ENCODE measurements at regions not wholly inside any gene's neighbourhood (a gene's known extent, or its start where the extent isn't known, plus 50 kb on each side); places are given as distances from the start of the nearest gene placed in this dataset.
"Not testable (repeated sequence)": the region's sequence is repeated elsewhere in the genome, so short reads cannot be mapped to it uniquely, and the experiment has no call there.

GRCh38 chr5:153935151-153935550 lies 103.6 kb downstream of the FAM114A2 start:
- H3K9me3 ChIP-seq (replicated peaks; ENCODE audit: control insufficient read depth, insufficient read depth, low read depth, low read length); ATAC-seq; H2AFZ ChIP-seq (ENCODE audit: low read depth, low read length); in situ Hi-C loops (cut with MboI); H3K4me3 ChIP-seq; intact Hi-C loops (cut with micrococcal nuclease); H3K9ac ChIP-seq (ENCODE audit: insufficient read depth in 1 of 2, low read depth in 2 of 2, low read length in 2 of 2); FAIRE-seq; DNase-seq (ENCODE audit: extremely low read depth in 1 of 4, low spot score in 3 of 4); CTCF ChIA-PET (ENCODE audit: low intra/inter-chr PET ratio); POLR2A ChIA-PET; H3K79me2 ChIP-seq (ENCODE audit: control insufficient read depth, insufficient read depth, low read length); H3K27ac ChIP-seq (ENCODE audit: extremely low read depth, low read depth, low read length); H3K4me2 ChIP-seq (ENCODE audit: insufficient read depth, low read length); H4K20me1 ChIP-seq (replicated peaks; ENCODE audit: control insufficient read depth, insufficient read depth, low read length); BruUV-seq (replicated peaks); H3K27me3 ChIP-seq (ENCODE audit: control insufficient read depth in 2 of 2, insufficient read depth in 2 of 2, low read length in 2 of 2); H3K9me1 ChIP-seq (ENCODE audit: control insufficient read depth, insufficient read depth, low read length); H3K36me3 ChIP-seq (ENCODE audit: control insufficient read depth, insufficient read depth, low read length); H3K4me1 ChIP-seq (replicated peaks in 1 of 2; ENCODE audit: control insufficient read depth in 2 of 2, insufficient read depth in 2 of 2, low read length in 2 of 2): not testable (repeated sequence)
- 5% methylated on average over 2 of the region's 2 CpGs for WGBS (ENCODE audit: insufficient coverage, low coverage, missing lambda C conversion rate)
- peak; percentile 96 for TF ChIP-seq ZNF707 (CRISPR knock-in tag; conservative IDR thresholded peaks at IDR 0.05)

GRCh38 chr5:153926201-153926600 lies 112.5 kb downstream of the FAM114A2 start:
- Histone ChIP-seq H3K79me2 (ENCODE audit: control insufficient read depth, insufficient read depth, low read length) (no peaks in the 10 kb centered on the region), H3K27ac (ENCODE audit: extremely low read depth, low read depth, low read length) (no peak overlapping the region), H3K4me1 (replicated peaks in 1 of 2; ENCODE audit: control insufficient read depth in 2 of 2, insufficient read depth in 2 of 2, low read length in 2 of 2) (no peaks in the 10 kb centered on the region), H3K9ac (ENCODE audit: insufficient read depth in 1 of 2, low read depth in 2 of 2, low read length in 2 of 2) (no peak overlapping the region), H3K9me3 (replicated peaks; ENCODE audit: control insufficient read depth, insufficient read depth, low read depth, low read length) (no peaks in the 10 kb centered on the region), H3K36me3 (ENCODE audit: control insufficient read depth, insufficient read depth, low read length) (no peaks in the 10 kb centered on the region), H3K27me3 (ENCODE audit: control insufficient read depth in 2 of 2, insufficient read depth in 2 of 2, low read length in 2 of 2) (no peaks in the 10 kb centered on the region; a peak in 1 of 5 replicates), H3K9me1 (ENCODE audit: control insufficient read depth, insufficient read depth, low read length) (no peaks in the 10 kb centered on the region), H3K4me2 (ENCODE audit: insufficient read depth, low read length) (no peak overlapping the region), H2AFZ (ENCODE audit: low read depth, low read length) (no peak overlapping the region), H4K20me1 (replicated peaks; ENCODE audit: control insufficient read depth, insufficient read depth, low read length) (no peaks in the 10 kb centered on the region), H3K4me3 (no peak overlapping the region)
- intact Hi-C loops (cut with micrococcal nuclease) (no loop called here), in situ Hi-C loops (cut with MboI) (no loop called here)
- ChIA-PET POLR2A (no interaction called here), CTCF (ENCODE audit: low intra/inter-chr PET ratio) (no interaction called here)
- no TSS peak for BruUV-seq (replicated peaks)
- ATAC-seq (no peak), DNase-seq (ENCODE audit: extremely low read depth in 1 of 4, low spot score in 3 of 4) (no peak), FAIRE-seq (no peak)
- TF ChIP-seq NUFIP1 (IDR thresholded peaks at IDR 0.05; ENCODE audit: partially characterized antibody) (no peak), HEY1 (CRISPR knock-in tag; IDR thresholded peaks at IDR 0.05; ENCODE audit: borderline replicate concordance) (no peak), PML (IDR thresholded peaks at IDR 0.05; ENCODE audit: low read length) (no peak), ZBTB8A (IDR thresholded peaks at IDR 0.05; ENCODE audit: partially characterized antibody) (no peak), TEAD4 (IDR thresholded peaks at IDR 0.05; ENCODE audit: low read length) (no peak), TEAD4 (CRISPR knock-in tag; IDR thresholded peaks at IDR 0.05; ENCODE audit: borderline replicate concordance) (no peak), YY1 (IDR thresholded peaks at IDR 0.05; ENCODE audit: borderline replicate concordance in 1 of 3, control insufficient read depth in 1 of 3, extremely low read depth in 1 of 3, insufficient read depth in 3 of 3, insufficient read length in 1 of 3, insufficient replicate concordance in 2 of 3, low read depth in 1 of 3, low read length in 2 of 3) (no peak), ZNF263 (CRISPR knock-in tag; IDR thresholded peaks at IDR 0.05; ENCODE audit: borderline replicate concordance) (no peak), PURB (CRISPR knock-in tag; IDR thresholded peaks at IDR 0.05; ENCODE audit: low read depth) (no peak), TRIM25 (IDR thresholded peaks at IDR 0.05; ENCODE audit: borderline replicate concordance) (no peak), ZNF274 (IDR thresholded peaks at IDR 0.05; ENCODE audit: borderline replicate concordance, low read depth, low read length) (no peak), SMARCB1 (IDR thresholded peaks at IDR 0.05; ENCODE audit: insufficient read length, low read depth) (no peak), TGIF2 (CRISPR knock-in tag; IDR thresholded peaks at IDR 0.05) (no peak), ETV6 (IDR thresholded peaks at IDR 0.05; ENCODE audit: borderline replicate concordance in 1 of 2, low read depth in 2 of 2, low read length in 1 of 2) (no peak), ETV6 (CRISPR knock-in tag; IDR thresholded peaks at IDR 0.05; ENCODE audit: borderline replicate concordance) (no peak), ZNF124 (CRISPR knock-in tag; IDR thresholded peaks at IDR 0.05) (no peak)

Data from K562 (cell line).